Kidney (tissue), 13 donors: ENCODE measurements at regions not wholly inside any gene's neighbourhood (a gene's known extent, or its start where the extent isn't known, plus 50 kb on each side); places are given as distances from the start of the nearest gene placed in this dataset.

Experiments used
- DNase-seq, 5 donors: peaks; one replicate each; pipeline ENCODE4 v3.0.0-alpha.2; 2013 to 2020
- FAIRE-seq: peaks from 2 replicates; lab custom pipeline; 2012; peaks lifted over from hg19 to GRCh38; lab: Jason Lieb, UNC
- H3K27ac ChIP-seq, 2 donors: one replicate each; pipeline ENCODE4 v1.7.0; 2013; ENCODE audit warnings: low read depth in 2 of 2, low read length in 2 of 2, inconsistent platforms in 1 of 2
- H3K27me3 ChIP-seq: one replicate; pipeline ENCODE4 v1.7.1; 2013; ENCODE audit warnings: low read length, inconsistent platforms; ENCODE audit not compliant: control insufficient read depth, insufficient read depth
- H3K36me3 ChIP-seq, 3 donors: one replicate each; pipeline versions ENCODE4 v1.7.0 to v1.7.1; 2013; ENCODE audit warnings: low read length in 3 of 3, control low read depth in 1 of 3, inconsistent platforms in 1 of 3; ENCODE audit not compliant: insufficient read depth in 3 of 3, control insufficient read depth in 2 of 3
- H3K4me1 ChIP-seq, 3 donors: one replicate each; pipeline versions ENCODE4 v1.7.0 to v1.7.1; 2013; ENCODE audit warnings: low read length in 3 of 3, inconsistent platforms in 1 of 3, low read depth in 1 of 3; ENCODE audit not compliant: control insufficient read depth in 2 of 3, insufficient read depth in 2 of 3
- H3K4me3 ChIP-seq, 3 donors: one replicate each; pipeline versions ENCODE4 v1.7.0 to v1.8.1; 2013; ENCODE audit warnings: low read length in 3 of 3, control low read depth in 1 of 3, inconsistent platforms in 1 of 3
- H3K9ac ChIP-seq, 3 donors: one replicate each; pipeline versions ENCODE4 v1.7.0 to v1.7.1; 2013; ENCODE audit warnings: low read length in 3 of 3, control low read depth in 1 of 3, inconsistent platforms in 1 of 3
- H3K9me3 ChIP-seq, 3 donors: one replicate each; pipeline versions ENCODE4 v1.7.0 to v1.7.1; 2013; ENCODE audit warnings: low read length in 3 of 3, control low read depth in 1 of 3, inconsistent platforms in 1 of 3; ENCODE audit not compliant: control insufficient read depth in 2 of 3, insufficient read depth in 1 of 3
- intact Hi-C: fragments of 100-400 bp; cut with DNase I; formaldehyde crosslinking; loops from one replicate; pipeline ENCODE4 v1.11.1; 2022
- TF ChIP-seq, protein P1 (sequence below): IDR thresholded peaks from 3 replicates; pipeline ENCODE4 v1.5.1; 2012; ENCODE audit warnings: mild to moderate bottlenecking, moderate library complexity, borderline replicate concordance; ENCODE audit not compliant: insufficient read depth; ENCODE audit errors: extremely low read depth
- donor health status: control.
- donor health status: control.
- donor health status: control.
- donor health status: control.
- donor health status: control.
- donor health status: DM: yes; HTN: yes; CAD: no.
- donor health status: Normal renal cell carcinoma (clear cell type).

DNA sequence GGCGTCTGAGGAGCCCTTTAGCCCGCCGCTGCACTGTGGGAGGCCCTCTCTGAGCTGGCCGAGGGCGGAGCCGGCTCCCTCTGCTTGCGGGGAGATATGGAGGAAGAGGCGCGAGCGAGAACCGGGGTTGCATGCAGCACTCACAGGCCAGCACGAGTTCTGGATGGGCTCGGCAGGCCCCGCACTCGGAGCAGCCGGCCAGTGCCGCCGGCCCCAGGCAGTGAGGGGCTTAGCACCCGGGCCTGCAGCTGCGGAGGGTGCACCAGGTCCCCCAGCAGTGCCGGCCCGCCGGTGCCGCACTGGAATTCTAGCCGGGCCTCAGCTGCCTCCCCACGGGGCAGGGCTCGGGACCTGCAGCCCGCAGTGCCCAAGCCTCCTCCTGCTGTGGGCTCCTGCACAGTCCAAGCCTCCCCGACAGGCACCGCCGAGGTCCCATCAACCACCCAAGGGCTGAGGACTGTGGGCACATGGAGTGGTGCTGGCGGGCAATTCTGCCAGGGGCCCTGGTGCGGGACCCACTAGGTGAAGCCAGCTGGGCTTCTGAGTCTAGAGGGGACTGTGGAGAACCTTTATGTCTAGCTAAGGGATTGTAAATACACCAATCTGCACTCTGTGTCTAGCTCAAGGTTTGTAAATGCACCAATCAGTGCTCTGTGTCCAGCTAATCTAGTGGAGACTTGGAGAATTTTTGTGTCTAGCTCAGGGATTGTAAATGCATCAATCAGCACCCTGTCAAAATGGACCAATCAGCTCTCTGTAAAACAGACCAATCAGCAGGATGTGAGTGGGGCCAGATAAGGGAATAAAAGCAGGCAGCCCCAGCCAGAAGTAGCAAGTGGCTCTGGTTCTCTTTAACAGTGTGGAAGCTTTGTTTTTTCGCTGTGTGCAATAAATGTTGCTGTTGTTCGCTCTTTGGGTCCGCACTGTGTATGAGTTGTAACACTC lies 329.7 kb upstream of the JARID2 start:
- Histone ChIP-seq H3K4me1 (peaks cover 2 to 10% (median 3%) of the 10 kb centered on the region in 3 donors), H3K9ac (no peak overlapping the region), H3K9me3 (no peaks in the 10 kb centered on the region), H3K27ac (no peak overlapping the region), H3K36me3 (no peaks in the 10 kb centered on the region), H3K4me3 (no peak overlapping the region), H3K27me3 (no peaks in the 10 kb centered on the region)
- intact Hi-C loops, result no loop called here
- FAIRE-seq (no peak), DNase-seq (peak in 1 of 5 donors; percentile 70)
- TF ChIP-seq, protein P1, sequence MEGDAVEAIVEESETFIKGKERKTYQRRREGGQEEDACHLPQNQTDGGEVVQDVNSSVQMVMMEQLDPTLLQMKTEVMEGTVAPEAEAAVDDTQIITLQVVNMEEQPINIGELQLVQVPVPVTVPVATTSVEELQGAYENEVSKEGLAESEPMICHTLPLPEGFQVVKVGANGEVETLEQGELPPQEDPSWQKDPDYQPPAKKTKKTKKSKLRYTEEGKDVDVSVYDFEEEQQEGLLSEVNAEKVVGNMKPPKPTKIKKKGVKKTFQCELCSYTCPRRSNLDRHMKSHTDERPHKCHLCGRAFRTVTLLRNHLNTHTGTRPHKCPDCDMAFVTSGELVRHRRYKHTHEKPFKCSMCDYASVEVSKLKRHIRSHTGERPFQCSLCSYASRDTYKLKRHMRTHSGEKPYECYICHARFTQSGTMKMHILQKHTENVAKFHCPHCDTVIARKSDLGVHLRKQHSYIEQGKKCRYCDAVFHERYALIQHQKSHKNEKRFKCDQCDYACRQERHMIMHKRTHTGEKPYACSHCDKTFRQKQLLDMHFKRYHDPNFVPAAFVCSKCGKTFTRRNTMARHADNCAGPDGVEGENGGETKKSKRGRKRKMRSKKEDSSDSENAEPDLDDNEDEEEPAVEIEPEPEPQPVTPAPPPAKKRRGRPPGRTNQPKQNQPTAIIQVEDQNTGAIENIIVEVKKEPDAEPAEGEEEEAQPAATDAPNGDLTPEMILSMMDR, result no peak

DNA sequence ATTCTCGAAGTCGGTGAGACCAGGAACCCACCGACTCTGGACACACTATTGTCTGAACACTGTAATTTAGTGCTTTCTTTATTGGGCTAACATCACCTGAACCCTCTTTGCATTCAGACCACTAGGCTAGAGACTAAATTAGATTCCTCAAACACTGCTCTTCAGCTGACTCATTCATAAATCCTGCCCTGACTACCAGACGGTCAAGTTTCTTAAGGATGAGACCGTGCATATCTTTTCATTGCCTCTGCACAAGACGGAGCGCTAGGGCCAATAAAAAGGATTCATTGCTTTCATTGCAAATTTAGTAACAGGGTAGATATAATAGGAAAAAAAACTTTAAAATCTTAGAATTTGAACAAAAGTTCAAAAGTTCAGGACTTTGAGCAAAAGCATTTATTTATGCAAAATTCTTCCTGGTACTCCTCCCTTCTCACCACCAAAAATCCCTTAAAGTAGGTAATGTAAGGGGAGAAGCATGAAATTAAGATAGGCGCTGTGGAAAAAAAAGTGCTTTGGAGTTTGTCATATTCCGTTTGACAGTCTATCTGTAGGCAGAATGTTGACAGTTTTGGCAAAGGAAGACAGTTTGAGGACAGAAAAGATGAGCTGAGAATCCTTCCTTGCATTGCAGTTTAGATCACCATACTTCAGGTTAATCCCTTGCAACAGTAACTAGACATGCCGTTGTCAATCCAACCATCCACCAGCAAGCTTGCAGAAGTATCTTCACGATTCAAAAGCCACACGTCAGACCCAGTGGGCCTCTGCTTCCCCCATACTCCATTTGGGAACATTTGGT lies 328.6 kb upstream of the JARID2 start:
- Histone ChIP-seq H3K27ac (no peak overlapping the region), H3K27me3 (no peaks in the 10 kb centered on the region), H3K9ac (no peak overlapping the region), H3K36me3 (no peaks in the 10 kb centered on the region), H3K9me3 (no peaks in the 10 kb centered on the region), H3K4me1 (peaks cover 2 to 5% (median 4%) of the 10 kb centered on the region in 3 donors), H3K4me3 (no peak overlapping the region)
- FAIRE-seq, result no peak
- intact Hi-C loops, result no loop called here
- peak in 3 of 5 donors; percentile 31 to 82 (median 73) for DNase-seq
- TF ChIP-seq, protein P1, result no peak

DNA sequence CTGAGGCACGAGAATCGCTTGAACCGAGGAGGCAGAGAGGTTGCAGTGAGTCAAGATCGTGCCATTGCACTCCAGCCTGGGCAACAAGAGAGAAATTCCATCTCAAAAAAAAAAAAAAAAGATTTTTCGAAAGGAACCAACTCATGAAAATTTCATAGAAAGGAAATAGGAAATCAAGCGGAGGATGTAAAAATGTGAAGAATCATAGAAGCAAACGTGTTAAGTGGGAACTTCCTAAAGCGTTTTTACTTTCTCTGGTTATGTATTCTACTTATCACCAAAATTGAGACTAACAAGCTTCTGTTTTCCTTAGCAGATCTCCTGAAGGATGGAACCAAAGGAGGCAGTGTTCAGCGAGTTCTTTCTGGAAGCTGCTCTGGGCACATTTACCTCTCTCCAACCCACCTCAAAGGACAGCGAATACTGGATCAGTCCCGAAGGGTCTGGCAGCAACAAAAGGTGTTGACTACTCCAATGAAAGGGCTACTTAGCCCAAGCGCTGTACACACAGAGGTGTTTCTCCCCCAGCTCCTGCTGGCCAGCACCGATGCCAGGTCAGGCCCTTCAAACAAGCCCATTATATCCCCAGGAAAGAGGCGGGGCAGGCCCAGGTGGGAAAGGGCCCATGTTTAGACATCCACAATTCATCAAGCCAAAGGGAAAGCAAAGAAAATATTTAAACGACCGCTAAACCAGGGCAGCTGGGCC lies 327.5 kb upstream of the JARID2 start:
- intact Hi-C loops, result no loop called here
- H3K4me3 ChIP-seq, result no peak overlapping the region
- no peak overlapping the region for H3K27ac ChIP-seq
- H3K9me3 ChIP-seq, result no peaks in the 10 kb centered on the region
- no peak overlapping the region for H3K9ac ChIP-seq
- FAIRE-seq, result no peak
- H3K4me1 ChIP-seq, result peaks cover 0 to 5% (median 3%) of the 10 kb centered on the region in 3 donors
- no peaks in the 10 kb centered on the region for H3K27me3 ChIP-seq
- DNase-seq, result no peak
- TF ChIP-seq, protein P1, result no peak
- H3K36me3 ChIP-seq, result no peaks in the 10 kb centered on the region
